Neural progenitor cell (in vitro differentiated cells): ENCODE measurements at regions not wholly inside any gene's neighbourhood (a gene's known extent, or its start where the extent isn't known, plus 50 kb on each side); places are given as distances from the start of the nearest gene placed in this dataset.
"Not testable (repeated sequence)": the region's sequence is repeated elsewhere in the genome, so short reads cannot be mapped to it uniquely, and the experiment has no call there.

Experiments used
- CTCF ChIP-seq: fragments of 200-600 bp; sonication (generic); IDR thresholded peaks from 2 replicates; pipeline ENCODE4 v1.5.1; 2017; ENCODE audit warnings: antibody characterized with exemption, mild to moderate bottlenecking
- EZH2 ChIP-seq: fragments of 200-600 bp; sonication (generic); IDR thresholded peaks from 2 replicates; pipeline ENCODE4 v1.6.1; 2017; ENCODE audit warnings: antibody characterized with exemption, mild to moderate bottlenecking, moderate library complexity

- TF ChIP-seq EZH2, CTCF: not testable (repeated sequence)
Observed at GRCh38 chr1:229176457-229176856, 94.5 kb upstream of the RAB4A start.
